ENCODE measurements at regions not wholly inside any gene's neighbourhood (a gene's known extent, or its start where the extent isn't known, plus 50 kb on each side); places are given as distances from the start of the nearest gene placed in this dataset.
"Not testable (repeated sequence)": the region's sequence is repeated elsewhere in the genome, so short reads cannot be mapped to it uniquely, and the experiment has no call there.

DNA sequence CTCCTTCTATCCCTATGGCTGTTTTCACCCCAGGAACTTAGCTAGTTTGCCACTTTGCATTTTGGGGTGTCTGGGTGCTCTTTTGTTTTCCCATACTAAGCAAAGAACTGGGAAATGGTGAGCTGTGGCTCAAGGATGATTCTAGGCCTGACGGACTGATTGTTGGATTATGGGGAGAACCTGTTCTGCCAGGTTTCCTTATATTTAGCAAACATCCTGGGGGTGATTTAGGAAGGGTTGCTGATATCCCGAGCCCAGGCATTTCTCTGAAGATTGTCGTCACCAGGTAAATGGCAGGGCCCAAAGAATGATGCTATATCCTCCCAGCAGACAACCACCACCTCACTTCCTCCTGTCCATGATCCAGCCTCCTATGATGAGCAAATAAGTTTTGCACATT is 72.1 kb upstream of the GRB10 start:
- no peak for DNase-seq (ENCODE audit: low spot score)

GRCh38 chr7:50854247-50854646 is 71.6 kb upstream of the GRB10 start:
- no peak for DNase-seq (ENCODE audit: low spot score)

DNA sequence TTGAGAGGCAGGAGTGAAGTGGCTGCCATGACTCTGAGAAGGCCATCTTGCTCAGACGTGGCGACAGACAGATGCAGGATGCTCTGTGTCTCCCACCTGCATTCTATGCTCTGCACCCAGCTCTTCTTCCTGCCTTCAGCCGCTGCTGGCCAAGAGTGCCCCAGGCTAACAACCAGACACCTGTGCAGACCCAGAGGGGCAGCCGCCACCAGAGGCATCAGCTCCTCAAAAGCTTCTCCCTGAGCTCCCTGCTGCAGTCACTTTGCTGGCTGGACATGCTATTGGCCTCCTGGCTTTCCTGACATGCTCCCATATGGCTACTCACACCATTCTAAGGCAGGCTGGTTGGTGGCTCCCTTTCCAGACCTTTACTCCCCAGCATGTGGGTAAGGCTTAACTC is 70.6 kb upstream of the GRB10 start:
- no peak for DNase-seq (ENCODE audit: low spot score)

GRCh38 chr7:50852901-50853300 is 70.2 kb upstream of the GRB10 start:
- no peak for DNase-seq (ENCODE audit: low spot score)

GRCh38 chr7:50851891-50852290 is 69.2 kb upstream of the GRB10 start:
- no peak for DNase-seq (ENCODE audit: low spot score)

GRCh38 chr7:50851451-50851850 is 68.8 kb upstream of the GRB10 start:
- DNase-seq (ENCODE audit: low spot score) = no peak

DNA sequence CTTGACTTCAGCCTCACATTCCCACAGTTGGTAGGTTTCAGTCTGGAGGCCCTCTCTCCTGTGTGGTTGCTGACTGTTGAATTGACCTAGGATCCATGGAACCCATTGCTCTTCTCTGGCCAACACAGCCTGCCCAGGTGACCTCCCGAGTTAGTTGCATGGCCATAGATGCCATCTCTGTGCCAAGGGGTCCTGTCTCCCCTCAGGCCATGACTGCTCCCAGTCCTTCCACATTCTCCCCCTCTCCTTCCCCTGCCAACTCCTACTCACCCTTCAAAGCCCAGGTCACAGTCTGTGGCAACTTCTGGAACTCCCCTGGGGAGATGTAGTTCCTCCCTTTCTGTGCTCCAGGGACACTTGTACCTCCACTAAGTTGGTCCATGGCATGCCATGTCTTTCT is 67.3 kb upstream of the GRB10 start:
- DNase-seq (ENCODE audit: low spot score) = no peak

- DNase-seq (ENCODE audit: low spot score) = no peak
These were observed 65.5 kb upstream of the GRB10 start for GRCh38 chr7:50848203-50848602.

GRCh38 chr7:50844861-50845260 is 62.2 kb upstream of the GRB10 start:
- not testable (repeated sequence) for DNase-seq (ENCODE audit: low spot score)

DNA sequence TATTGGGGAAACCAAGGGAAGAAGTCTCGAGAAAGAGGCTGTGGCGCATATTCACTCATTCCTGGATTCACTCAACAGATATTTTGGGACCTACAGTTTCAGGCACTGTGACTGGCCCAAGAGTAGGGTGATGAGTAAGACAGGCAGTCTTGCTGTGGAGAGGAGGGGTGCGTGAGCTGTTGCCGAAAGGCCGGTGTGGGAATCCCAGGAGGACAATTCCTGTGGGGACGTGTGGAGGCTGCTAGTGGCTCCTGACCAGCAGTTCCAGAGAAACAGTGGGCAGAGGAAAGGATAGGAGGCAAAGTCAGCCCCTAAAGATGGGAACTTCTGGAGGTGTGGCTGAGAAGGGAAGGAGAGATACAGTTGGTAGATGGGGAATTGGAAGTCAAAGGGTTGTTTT is 59.3 kb upstream of the GRB10 start:
- DNase-seq (ENCODE audit: low spot score) = no peak

GRCh38 chr7:50838675-50839377 is 56.1 kb upstream of the GRB10 start:
- no peak for DNase-seq (ENCODE audit: low spot score)

DNA sequence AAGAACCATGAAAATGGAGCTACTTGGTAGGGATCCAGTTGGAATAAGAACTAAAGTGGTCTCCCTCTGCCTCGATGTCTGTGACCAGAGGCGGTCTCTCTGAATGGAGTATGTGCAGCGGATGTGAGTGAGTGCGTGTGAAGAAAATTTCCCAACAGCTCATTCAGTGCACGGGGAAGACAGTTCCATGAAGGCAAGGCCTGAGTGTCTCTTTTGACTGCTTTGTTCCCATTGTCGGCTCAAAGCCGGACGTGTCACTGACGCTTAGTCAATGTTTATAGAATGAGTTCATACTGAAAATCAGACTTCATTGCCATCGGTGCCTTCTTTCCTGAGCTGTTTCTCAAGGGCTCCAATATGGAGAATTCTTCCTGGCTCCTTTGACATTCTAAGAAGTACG is 55.3 kb upstream of the GRB10 start:
- no peak for DNase-seq (ENCODE audit: low spot score)

GRCh38 chr7:50836646-50837045 is 54.0 kb upstream of the GRB10 start:
- no peak for DNase-seq (ENCODE audit: low spot score)

DNA sequence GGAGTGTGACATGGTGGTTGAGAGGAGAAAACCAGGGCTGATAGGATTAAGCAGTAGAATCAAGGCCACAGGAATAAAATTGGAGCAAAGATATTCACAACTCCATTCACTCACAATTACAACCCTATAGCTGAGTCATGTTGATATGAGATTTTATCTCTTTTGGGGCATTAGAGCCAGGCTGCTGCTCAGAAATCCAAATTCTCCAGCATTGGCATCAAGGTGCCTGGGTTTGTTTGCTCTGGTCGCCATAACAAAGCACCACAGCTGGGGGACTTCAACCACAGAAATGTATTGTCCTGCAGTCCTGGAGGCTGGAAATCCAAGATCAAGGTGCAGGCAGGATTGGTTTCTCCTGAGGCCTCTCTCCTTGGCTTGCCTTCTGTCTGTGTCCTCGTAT is 52.5 kb upstream of the GRB10 start:
- no peak for DNase-seq (ENCODE audit: low spot score)

DNA sequence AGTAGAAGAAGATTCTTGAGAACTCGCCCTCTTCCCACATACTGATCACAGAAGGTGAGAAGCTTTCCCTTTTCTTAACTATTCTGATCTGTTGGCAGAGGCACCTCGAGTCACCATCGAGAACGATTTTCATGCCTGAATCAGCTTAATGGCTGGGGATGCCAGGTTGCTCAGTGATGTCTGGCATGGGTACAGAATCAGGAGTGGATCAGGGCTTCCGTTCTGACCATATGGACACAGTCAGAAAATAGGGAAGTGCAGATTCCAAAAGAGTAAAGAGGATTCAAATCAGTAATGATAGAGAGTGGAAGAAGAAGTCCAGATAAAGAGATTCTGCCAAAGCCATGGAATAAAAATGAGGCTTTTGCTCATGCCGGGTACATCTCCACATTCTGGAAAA is 52.0 kb upstream of the GRB10 start:
- DNase-seq (ENCODE audit: low spot score) = no peak

GRCh38 chr7:50834031-50834535 is 51.4 kb upstream of the GRB10 start:
- no peak for DNase-seq (ENCODE audit: low spot score)

GRCh38 chr7:50832744-50833143 is 50.0 kb upstream of the GRB10 start:
- DNase-seq (ENCODE audit: low spot score) = no peak

Measured in HuH-7.5 (cell line).